ENCODE measurements at regions not wholly inside any gene's neighbourhood (a gene's known extent, or its start where the extent isn't known, plus 50 kb on each side); places are given as distances from the start of the nearest gene placed in this dataset.

GRCh38 chr4:184528713-184529112, 54.4 kb upstream of the IRF2 start:
- Mint-ChIP-seq H3K27ac (no peak overlapping the region), H3K9me3 (peaks cover 21% of the 10 kb centered on the region), H3K4me1 (peaks cover 13% of the 10 kb centered on the region), H3K27me3 (ENCODE audit: low read depth) (peaks cover 5% of the 10 kb centered on the region; the same call in 1 of the 2 replicates), H3K4me3 (no peak overlapping the region), H3K36me3 (peaks cover 6% of the 10 kb centered on the region; the same call in 1 of the 2 replicates)
- ATAC-seq, result no peak
- CTCF ChIA-PET, result no interaction called here
- TF ChIP-seq NFATC4 (CRISPR knock-in tag; IDR thresholded peaks at IDR 0.05) (no peak), ATF2 (CRISPR knock-in tag; IDR thresholded peaks at IDR 0.05; ENCODE audit: borderline replicate concordance, low read depth) (no peak), JAZF1 (CRISPR knock-in tag; IDR thresholded peaks at IDR 0.05) (no peak), ZBTB21 (CRISPR knock-in tag; IDR thresholded peaks at IDR 0.05; ENCODE audit: borderline replicate concordance) (no peak), ZNF232 (CRISPR knock-in tag; IDR thresholded peaks at IDR 0.05) (no peak), TP53 (CRISPR knock-in tag; IDR thresholded peaks at IDR 0.05) (no peak), IRF1 (CRISPR knock-in tag; IDR thresholded peaks at IDR 0.05) (no peak), FOXJ3 (CRISPR knock-in tag; IDR thresholded peaks at IDR 0.05; ENCODE audit: borderline replicate concordance) (no peak), SP1 (CRISPR knock-in tag; conservative IDR thresholded peaks at IDR 0.05) (no peak), ZNF671 (CRISPR knock-in tag; IDR thresholded peaks at IDR 0.05) (no peak), EMX1 (CRISPR knock-in tag; IDR thresholded peaks at IDR 0.05) (no peak), ZNF423 (CRISPR knock-in tag; IDR thresholded peaks at IDR 0.05) (no peak), GABPB1 (CRISPR knock-in tag; IDR thresholded peaks at IDR 0.05) (no peak), ZNF532 (CRISPR knock-in tag; IDR thresholded peaks at IDR 0.05; ENCODE audit: borderline replicate concordance) (no peak), ZSCAN18 (CRISPR knock-in tag; IDR thresholded peaks at IDR 0.05) (no peak), CBFB (CRISPR knock-in tag; IDR thresholded peaks at IDR 0.05; ENCODE audit: low read depth) (no peak), ZNF317 (CRISPR knock-in tag; IDR thresholded peaks at IDR 0.05; ENCODE audit: borderline replicate concordance, low read depth) (no peak)
- DNase-seq (ENCODE audit: low spot score), result no peak
- POLR2A ChIA-PET, result no interaction called here

GRCh38 chr4:184528051-184528450, 53.7 kb upstream of the IRF2 start:
- no peak overlapping the region for H3K4me3 Mint-ChIP-seq
- CTCF ChIA-PET, result no interaction called here
- no peak for ATAC-seq
- H3K27ac Mint-ChIP-seq, result no peak overlapping the region
- peaks cover 6% of the 10 kb centered on the region; the same call in 1 of the 2 replicates for H3K36me3 Mint-ChIP-seq
- H3K27me3 Mint-ChIP-seq (ENCODE audit: low read depth), result peaks cover 5% of the 10 kb centered on the region; the same call in 1 of the 2 replicates
- peaks cover 13% of the 10 kb centered on the region for H3K4me1 Mint-ChIP-seq
- peaks cover 16% of the 10 kb centered on the region for H3K9me3 Mint-ChIP-seq
- DNase-seq (ENCODE audit: low spot score), result no peak
- POLR2A ChIA-PET, result no interaction called here
- TF ChIP-seq ZBTB21 (CRISPR knock-in tag; IDR thresholded peaks at IDR 0.05; ENCODE audit: borderline replicate concordance) (no peak), GTF2I (CRISPR knock-in tag; conservative IDR thresholded peaks at IDR 0.05) (no peak), ZNF512 (CRISPR knock-in tag; IDR thresholded peaks at IDR 0.05; ENCODE audit: borderline replicate concordance) (no peak), MYBL2 (CRISPR knock-in tag; IDR thresholded peaks at IDR 0.05) (no peak), PRRX2 (CRISPR knock-in tag; IDR thresholded peaks at IDR 0.05) (no peak), ELF4 (CRISPR knock-in tag; IDR thresholded peaks at IDR 0.05; ENCODE audit: low read depth) (no peak), MXD4 (CRISPR knock-in tag; IDR thresholded peaks at IDR 0.05; ENCODE audit: borderline replicate concordance) (no peak), RORB (CRISPR knock-in tag; IDR thresholded peaks at IDR 0.05) (no peak), NR1H2 (CRISPR knock-in tag; IDR thresholded peaks at IDR 0.05) (no peak), ZNF138 (CRISPR knock-in tag; conservative IDR thresholded peaks at IDR 0.05) (no peak), JUN (CRISPR knock-in tag; IDR thresholded peaks at IDR 0.05) (no peak)
